ENCODE measurements at regions not wholly inside any gene's neighbourhood (a gene's known extent, or its start where the extent isn't known, plus 50 kb on each side); places are given as distances from the start of the nearest gene placed in this dataset.

GRCh38 chr4:35125995-35126712 is 1118.2 kb downstream of the ARAP2 start:
- TF ChIP-seq CTCF (conservative IDR thresholded peaks at IDR 0.05; ENCODE audit: low read length) (no peak), EZH2phosphoT487 (IDR thresholded peaks at IDR 0.05; ENCODE audit: borderline replicate concordance, low read depth, low read length) (no peak)
